ENCODE measurements at regions not wholly inside any gene's neighbourhood (a gene's known extent, or its start where the extent isn't known, plus 50 kb on each side); places are given as distances from the start of the nearest gene placed in this dataset.

- no peak for DNase-seq (ENCODE audit: low read depth)
Observed at GRCh38 chr2:122164964-122165363, 409.5 kb downstream of the TSN start.

DNA sequence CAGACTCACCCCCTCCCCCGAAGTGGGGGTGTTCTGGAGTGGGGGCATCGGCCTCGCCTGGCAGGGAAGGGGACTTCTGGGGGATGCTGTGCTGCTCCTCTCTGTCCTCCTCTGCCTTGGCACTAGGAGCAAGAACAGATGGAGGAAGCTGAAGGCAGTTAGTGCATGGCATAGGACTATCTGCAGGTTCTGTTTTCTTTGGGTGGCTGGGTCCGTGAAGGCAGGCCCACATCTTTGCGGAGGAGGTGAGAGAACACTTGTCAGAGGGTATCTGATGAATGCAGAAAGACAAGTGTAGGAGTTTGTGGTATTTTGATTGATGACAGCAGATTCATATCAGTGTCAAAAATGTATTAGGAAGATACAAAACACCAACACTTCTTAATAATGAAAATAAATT is 411.4 kb downstream of the TSN start:
- DNase-seq (ENCODE audit: low read depth), result no peak

DNA sequence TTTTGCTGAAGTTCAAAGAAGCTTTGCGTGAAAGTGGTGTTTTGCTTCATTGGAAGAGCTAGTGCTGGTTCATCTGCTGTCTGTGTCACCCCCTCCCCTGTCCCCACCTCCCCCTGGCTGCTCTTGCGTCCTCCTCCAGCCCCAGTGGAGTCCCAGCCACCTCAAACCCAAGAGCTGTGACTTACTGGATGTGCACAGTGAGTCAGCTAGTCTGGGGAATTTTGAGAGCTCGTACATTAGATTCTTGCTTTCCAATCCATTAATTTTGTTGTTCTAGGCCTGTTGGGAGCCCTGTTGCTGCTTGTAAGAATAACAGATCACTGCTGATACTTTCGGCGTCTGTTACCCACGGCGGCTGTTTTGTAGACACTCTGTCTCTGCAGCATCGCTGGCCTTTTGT is 412.1 kb downstream of the TSN start:
- no peak for DNase-seq (ENCODE audit: low read depth)

- no peak for DNase-seq (ENCODE audit: low read depth)
Observed at GRCh38 chr2:122168799-122169198, 413.3 kb downstream of the TSN start.

- no peak for DNase-seq (ENCODE audit: low read depth)
Observed at GRCh38 chr2:122172812-122173211, 417.4 kb downstream of the TSN start.

GRCh38 chr2:122174061-122174460 is 418.6 kb downstream of the TSN start:
- no peak for DNase-seq (ENCODE audit: low read depth)

DNA sequence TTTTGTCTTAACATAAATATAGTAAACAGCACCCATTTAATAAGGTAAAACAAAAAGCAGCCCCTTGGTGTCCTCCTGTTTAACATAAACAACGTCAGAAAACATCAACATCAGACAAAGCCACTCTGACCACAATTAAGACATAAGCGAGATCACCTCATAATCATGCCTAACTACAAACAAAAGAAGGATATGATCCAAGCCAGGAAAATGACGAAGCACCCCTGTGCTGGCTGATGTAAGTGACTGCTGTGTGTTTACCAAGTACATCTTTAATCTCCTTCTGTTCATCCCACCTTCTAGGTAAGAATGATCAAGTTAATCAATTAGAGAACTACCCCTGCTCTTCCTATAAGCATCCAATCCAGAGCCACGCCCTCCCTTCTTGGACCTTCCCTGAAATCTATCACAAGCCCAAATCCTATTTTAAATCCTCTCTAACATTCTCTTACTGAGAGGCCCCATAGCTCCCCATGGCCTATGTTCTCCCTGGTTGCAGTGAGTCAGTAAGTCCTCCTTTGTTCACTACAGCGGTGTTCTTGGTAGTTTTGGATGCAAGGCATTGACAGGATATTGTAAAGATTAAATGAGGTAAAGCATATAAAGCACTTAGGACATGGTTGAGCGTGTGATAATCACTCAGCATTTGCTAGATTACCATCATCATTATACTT is 424.2 kb downstream of the TSN start:
- DNase-seq (ENCODE audit: low read depth), result no peak

DNA sequence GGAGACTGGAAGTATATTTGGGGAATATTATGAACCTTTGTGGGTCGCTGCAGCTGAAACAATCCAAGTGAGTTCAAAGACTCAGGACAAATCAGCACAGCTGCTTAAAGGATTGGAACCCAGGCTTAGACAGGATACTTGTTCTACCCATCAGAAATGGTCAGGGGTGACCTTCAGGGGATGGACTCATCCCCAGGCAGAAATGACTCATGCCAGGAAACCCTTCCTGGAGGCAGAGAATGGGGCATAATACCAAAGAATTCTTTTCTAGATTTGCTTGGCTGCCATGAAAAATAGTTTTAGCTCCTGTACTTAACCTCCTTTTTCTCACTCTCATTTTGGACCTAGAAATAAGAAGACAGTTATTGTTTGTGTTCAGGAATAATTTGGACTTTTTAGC is 425.5 kb downstream of the TSN start:
- peak; percentile 2 for DNase-seq (ENCODE audit: low read depth)

DNA sequence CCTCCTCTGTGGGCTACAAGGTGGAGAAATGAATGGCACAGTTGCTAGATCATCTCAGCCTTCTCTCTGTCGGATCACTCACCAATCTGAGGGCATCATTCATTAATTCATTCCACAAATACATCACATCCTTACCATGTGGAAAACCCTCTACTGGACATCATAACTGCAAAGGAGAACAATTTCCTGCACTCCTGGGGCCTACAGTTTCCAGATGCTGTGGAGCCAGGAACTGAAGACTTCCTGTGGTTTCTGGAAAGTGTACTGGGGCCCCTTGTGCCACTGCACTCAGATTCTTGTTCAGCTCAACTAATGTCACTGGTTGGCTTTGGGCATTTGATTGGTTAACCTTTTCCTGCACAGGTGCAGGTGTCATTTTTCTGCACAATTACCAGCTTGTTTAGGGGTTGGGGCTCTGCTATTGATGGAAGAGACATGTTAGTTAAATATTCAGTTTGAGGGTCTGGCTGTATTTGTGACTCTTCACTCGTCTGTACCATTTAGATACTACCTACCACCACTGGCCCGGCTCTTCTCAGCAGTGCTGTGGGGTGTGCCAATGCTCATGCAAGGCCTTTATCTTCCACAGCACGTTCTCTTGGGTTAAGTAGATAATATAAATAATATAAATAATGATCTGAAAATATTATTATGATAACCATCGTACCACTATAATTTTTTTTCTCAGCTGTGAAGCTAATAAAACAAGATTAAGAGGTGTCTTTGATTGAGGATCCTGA is 427.3 kb downstream of the TSN start:
- DNase-seq (ENCODE audit: low read depth), result no peak

DNA sequence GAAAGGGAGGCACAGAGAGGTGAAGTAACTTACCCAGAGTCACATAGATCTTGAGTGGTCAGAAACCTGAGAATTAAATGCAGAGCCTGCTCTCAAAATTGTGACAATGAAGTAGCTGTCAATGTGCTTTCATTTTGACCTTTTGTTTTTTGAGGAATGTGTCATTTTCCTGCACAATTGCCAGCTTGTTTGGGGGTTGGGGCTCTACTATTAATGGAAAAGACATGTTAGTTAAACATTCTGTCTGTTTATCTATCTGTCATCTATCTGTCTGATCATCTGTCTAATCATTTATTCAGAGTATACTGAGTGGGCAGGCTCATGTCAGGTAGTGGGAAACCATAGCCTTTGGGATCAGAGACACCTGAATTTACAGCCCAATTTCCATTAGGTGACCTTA is 428.4 kb downstream of the TSN start:
- DNase-seq (ENCODE audit: low read depth), result no peak

DNA sequence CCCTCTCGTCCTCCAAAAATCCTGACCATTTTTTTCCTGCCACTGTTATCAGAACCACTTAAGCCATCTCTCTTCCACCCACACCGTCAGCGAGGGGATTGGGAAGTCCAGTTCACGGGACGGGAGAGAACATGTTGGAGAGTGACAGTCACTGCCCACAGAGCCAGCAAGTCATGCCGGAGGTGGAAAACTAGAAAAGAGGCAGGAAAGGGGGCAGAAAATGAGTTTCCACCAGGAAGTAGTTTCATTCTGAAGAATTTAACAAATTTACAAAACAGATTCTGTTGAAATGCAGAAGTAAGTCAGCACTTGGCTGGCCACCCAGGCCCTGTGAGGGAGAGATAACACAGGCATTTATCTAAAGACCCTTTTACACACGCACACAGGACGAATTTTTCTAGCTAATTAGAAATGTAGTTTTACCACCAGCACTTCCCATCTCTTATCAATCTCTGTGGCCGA is 431.3 kb downstream of the TSN start:
- no peak for DNase-seq (ENCODE audit: low read depth)

GRCh38 chr2:122191331-122191730 is 435.9 kb downstream of the TSN start:
- peak; percentile 15 for DNase-seq (ENCODE audit: low read depth)

DNA sequence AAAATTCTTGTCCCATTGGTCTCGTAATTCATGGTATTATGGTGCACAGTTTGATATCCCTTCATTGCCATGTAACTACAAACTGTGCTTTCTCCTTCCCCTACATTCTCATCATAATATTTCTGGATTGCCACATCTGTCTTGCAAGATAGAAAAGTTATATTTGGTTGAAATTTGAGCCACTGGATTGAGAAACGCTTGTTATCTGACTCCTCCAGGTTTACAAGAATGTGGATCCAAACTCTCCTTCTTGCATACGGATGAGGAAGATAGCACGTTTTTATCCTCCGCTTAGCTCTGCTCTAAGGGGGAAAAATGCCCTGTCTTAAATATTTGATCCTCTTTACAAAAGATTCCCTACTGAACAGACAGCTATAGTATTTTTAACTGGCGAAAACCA is 438.2 kb downstream of the TSN start:
- no peak for DNase-seq (ENCODE audit: low read depth)

DNA sequence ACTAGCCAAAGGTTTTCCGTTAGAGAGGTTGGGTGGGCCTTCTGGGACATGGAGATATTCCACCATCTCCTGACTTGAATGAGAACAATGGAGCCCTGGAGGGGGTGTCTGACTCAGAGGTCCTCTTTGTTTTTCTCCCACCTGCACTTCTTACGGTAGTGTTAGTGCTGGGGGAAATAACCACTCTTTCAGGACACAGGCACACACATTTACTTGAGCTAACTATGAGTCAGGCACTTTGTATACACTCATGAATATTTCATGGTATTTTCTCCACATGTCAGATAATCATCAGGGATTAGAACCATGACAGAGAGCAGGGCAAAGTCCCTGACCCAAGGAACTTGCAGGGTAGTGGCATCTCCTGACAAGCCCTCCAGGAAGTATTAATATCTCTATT is 439.1 kb downstream of the TSN start:
- DNase-seq (ENCODE audit: low read depth), result no peak

DNA sequence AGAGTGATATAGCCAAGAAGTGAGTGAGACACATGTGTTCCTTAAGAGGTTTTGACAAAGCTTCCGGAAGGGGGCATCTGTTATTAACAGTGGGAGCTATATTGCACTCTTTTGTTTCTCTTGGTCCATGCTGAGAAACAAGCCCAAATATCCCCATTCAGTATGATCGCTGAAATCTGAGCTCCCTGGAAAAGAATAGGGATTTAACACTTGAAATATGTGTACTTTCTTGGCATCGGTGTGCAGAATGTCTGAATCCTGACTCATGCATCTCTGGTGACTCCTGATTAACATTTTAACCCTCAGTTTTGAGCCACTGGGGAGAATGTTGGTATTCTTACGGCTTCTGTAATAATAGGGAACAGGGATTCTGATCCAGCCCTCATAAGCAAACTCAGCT is 448.1 kb downstream of the TSN start:
- DNase-seq (ENCODE audit: low read depth), result peak; percentile 40

DNA sequence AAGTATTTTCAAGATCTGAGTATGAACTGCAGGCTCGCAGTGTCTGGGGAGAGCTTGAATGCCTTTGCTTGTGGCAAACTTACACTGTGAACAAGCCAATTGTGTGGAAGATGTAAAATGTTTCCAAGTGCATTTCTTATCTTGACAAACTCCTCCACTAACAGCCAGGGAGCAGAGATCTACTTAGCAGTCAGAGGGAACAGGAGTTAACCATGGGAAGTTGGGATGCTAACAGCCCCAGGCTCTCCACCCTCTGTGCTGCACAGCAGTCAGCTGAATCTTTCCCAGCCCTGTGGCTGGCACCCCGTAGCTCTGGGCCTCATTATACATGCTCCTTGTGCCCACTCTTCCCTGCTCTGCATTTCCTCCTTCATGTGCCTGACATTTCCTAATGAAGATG is 450.2 kb downstream of the TSN start:
- DNase-seq (ENCODE audit: low read depth), result no peak

GRCh38 chr2:122206101-122206500 is 450.6 kb downstream of the TSN start:
- DNase-seq (ENCODE audit: low read depth), result peak; percentile 0

DNA sequence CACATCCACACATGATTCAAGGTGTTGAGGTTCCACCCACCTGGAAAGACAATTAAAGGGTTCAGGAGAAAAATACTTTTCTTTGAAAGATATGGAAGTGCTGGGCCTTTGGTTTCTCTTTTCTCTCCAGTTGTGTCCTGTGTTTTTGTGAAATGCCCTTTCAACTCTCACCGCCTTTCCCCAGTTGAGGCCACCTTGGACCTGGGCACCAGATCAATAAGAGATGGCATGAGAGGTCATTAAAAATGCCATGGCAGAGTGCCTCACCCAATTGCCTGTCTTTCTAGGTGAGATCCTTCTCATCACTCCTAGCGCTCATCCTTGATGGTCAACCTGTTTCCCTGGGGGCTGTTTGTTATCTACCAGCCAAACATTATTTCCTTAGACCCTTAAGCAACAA is 453.9 kb downstream of the TSN start:
- DNase-seq (ENCODE audit: low read depth), result no peak

DNA sequence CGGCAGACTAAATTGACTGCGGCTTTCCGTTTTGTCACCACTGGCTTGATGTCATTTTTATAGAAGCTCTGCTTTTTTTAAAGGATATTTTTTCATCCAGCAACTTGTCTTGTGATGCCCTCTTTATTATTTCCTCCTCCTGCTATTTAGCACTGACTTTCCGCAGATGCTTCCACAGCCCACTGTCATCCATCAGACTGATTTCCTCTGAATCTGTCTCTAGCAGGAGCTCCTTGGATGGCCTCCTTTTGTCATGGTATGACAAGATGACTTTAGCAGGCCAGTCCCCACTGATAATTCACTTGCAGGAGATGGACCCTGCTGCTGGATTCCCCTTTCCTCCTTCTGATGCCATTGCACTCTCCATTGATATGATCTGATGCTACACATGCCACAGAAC is 454.6 kb downstream of the TSN start:
- no peak for DNase-seq (ENCODE audit: low read depth)

GRCh38 chr2:122210898-122211856 is 455.7 kb downstream of the TSN start:
- DNase-seq (ENCODE audit: low read depth), result no peak

DNA sequence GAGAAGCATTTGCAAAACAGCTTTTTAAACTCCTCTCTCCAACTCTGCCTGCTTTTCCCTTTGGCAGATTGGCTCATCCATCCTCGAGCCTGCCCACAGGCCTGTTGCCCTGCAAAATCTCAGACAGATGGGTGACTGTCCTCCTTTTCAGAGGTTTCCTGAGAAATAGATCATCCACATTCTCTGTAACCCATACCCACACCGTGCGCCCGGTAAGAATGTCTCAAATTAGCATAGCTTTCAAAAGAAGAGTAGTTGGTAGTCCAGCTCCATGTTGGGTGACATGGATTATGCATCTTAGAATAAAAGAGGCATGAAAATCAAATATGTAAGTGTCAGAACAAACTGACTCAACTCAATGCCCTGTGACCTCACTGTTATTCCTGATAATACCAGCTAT is 457.9 kb downstream of the TSN start:
- DNase-seq (ENCODE audit: low read depth), result no peak

- no peak for DNase-seq (ENCODE audit: low read depth)
Observed at GRCh38 chr2:122216071-122216470, 460.6 kb downstream of the TSN start.

All from M059J (cell line).